ENCODE measurements at regions not wholly inside any gene's neighbourhood (a gene's known extent, or its start where the extent isn't known, plus 50 kb on each side); places are given as distances from the start of the nearest gene placed in this dataset.

GRCh38 chr4:138749303-138749702 is 266.3 kb upstream of the NOCT start:
- TF ChIP-seq EZH2 (IDR thresholded peaks at IDR 0.05; ENCODE audit: borderline replicate concordance, low read length): no peak
- TF ChIP-seq, protein P1, sequence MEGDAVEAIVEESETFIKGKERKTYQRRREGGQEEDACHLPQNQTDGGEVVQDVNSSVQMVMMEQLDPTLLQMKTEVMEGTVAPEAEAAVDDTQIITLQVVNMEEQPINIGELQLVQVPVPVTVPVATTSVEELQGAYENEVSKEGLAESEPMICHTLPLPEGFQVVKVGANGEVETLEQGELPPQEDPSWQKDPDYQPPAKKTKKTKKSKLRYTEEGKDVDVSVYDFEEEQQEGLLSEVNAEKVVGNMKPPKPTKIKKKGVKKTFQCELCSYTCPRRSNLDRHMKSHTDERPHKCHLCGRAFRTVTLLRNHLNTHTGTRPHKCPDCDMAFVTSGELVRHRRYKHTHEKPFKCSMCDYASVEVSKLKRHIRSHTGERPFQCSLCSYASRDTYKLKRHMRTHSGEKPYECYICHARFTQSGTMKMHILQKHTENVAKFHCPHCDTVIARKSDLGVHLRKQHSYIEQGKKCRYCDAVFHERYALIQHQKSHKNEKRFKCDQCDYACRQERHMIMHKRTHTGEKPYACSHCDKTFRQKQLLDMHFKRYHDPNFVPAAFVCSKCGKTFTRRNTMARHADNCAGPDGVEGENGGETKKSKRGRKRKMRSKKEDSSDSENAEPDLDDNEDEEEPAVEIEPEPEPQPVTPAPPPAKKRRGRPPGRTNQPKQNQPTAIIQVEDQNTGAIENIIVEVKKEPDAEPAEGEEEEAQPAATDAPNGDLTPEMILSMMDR (conservative IDR thresholded peaks at IDR 0.05 in 1 of 2, IDR thresholded peaks at IDR 0.05 in 1 of 2; ENCODE audit: extremely low read depth in 1 of 2, insufficient read depth in 1 of 2, low read depth in 1 of 2, low read length in 2 of 2): no peak
